GM21381 (cell line): ENCODE measurements at regions not wholly inside any gene's neighbourhood (a gene's known extent, or its start where the extent isn't known, plus 50 kb on each side); places are given as distances from the start of the nearest gene placed in this dataset.

Experiments
- ATAC-seq: cut with Tn5 transposase; IDR thresholded peaks from one replicate; pipeline ENCODE4 v1.9.1; 2021; ENCODE audit warnings: mild to moderate bottlenecking, moderate library complexity; ENCODE audit not compliant: unreplicated experiment

DNA sequence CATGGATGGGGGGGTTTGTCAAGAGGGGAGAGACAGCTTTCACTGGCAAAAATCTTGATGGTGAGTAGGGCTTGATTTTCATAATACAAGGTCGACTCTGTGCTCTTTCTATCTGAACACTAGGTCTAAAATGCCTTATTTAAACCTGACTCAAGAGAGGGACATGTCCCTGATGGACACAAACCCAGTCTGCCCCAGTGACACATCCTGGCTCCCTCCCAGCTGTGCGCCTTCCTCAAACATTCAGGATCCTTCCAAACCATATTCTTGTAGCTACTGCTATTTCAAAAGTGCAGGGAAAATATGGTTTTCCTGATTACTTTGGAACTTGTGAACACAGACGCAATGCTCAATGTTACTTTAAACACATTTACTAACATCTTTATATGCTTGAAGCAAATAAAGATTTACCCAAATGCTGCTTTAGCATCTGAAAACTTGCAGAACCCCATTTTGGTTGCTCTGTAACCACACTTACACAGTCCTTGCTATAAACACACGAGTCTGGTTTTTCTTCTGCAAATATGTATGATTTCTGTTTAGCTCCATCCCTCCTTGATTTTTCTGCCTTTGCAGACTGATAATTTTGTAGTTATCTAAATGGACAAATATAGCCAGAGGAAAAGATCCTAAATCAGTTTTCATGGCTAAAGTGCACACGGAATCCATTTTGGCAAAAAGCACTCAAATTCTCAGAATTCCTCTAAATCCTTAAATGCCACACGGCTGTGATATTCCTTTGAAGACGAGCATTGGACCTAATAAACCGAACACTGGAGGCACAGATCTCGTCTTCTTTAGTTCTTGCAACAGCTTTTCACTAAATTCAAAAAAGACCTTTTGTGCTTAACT is 499.9 kb upstream of the ZFHX3 start:
- ATAC-seq = no peak

DNA sequence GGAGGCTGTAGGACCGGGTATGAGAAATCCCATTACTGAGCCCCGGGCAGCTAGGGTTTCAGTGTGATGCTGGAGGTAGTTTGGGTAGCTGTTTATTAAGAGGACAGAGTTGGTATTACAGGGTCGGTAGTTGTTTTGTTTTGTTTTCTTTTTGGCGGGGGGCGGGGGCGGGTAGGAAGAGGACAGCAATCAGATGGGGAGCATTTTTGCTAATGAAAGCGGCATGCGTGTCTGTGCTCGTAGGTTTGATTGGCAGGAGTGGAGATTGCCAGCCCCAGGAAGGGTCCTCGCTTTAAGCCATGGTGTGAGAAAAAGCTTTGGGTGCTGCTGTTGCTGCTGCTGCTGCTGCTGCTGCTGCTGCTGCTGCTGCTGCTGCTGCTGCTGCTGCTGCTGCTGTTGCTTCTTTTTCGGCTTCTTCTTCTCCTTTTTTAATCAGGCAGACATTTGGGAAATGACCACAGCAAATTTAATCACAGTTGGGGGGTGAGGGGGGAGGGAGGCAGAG is 498.5 kb upstream of the ZFHX3 start:
- ATAC-seq = no peak

- no peak for ATAC-seq
Measured at GRCh38 chr16:73545755-73546154, 497.8 kb upstream of the ZFHX3 start.

- no peak for ATAC-seq
Measured at GRCh38 chr16:73545290-73545689, 497.4 kb upstream of the ZFHX3 start.

DNA sequence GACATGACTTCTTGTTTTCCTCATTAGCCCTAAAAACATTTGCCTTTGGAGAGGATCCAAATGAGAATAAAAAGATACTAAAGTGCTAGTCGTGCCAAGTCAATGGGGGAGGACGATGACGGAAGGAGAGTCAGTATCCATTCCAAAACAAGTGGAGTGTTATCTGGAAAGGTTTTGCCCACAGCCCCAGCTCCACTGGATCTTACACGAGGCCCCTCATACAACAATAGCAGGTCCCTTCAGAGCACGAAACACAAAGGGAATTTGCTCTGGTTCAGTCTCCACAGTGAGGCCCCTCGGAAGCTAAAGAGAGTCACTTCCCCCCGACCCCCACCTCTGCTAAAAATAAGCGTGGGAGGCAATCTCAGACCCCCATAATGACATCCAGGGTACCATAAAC is 496.9 kb upstream of the ZFHX3 start:
- ATAC-seq = no peak

DNA sequence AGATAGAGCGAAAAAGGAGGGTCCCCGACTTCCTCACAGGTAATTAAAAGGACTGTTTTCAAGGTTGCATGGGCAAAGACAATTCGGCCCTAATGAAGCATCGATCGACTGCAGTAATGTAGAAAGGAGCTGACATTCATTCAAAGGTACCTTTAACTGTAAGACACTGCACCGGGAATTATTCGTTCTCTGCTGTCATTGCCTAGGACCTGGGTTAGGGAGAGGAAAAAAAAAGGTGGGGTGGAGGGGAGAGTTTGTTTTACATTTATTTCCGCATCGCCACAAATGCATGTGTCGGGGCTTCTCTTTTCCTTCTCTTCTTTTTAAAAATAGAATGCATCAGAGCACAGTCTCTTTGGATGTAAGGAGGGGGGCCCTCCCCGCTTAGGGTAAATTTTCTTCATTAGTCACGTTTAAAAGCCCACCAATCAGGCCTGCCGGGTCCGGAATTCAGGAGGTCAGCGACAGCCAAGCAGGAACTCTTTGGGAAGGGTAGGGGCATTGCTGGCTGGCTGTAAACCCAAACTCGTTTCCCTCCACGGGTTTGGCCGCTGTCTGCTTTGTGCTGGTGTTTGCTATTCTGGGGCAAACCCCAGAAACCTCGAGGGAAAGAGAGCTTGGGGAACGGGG is 496.2 kb upstream of the ZFHX3 start:
- ATAC-seq = no peak

GRCh38 chr16:73543331-73543969 is 495.5 kb upstream of the ZFHX3 start:
- ATAC-seq = no peak

DNA sequence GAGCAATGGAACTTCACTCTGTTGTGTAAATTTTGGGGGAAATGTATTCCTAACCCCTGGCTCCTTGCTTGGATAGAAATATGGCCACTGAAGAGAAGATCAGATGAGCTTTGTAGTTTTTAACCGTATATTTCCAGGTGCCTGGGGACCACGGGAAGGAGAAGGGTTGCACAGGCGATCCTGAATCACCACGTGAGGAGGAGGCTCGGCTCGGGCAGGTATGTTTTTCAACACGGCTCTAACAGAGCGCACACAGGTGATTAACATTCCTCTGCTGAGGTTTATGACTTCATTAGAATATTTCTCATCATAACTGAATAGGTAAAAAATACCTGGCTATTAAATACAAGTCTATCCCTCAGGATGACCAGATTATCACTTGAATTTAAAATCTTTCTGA is 495.0 kb upstream of the ZFHX3 start:
- no peak for ATAC-seq

- ATAC-seq = no peak
Measured at GRCh38 chr16:73537921-73538320, 490.0 kb upstream of the ZFHX3 start.

DNA sequence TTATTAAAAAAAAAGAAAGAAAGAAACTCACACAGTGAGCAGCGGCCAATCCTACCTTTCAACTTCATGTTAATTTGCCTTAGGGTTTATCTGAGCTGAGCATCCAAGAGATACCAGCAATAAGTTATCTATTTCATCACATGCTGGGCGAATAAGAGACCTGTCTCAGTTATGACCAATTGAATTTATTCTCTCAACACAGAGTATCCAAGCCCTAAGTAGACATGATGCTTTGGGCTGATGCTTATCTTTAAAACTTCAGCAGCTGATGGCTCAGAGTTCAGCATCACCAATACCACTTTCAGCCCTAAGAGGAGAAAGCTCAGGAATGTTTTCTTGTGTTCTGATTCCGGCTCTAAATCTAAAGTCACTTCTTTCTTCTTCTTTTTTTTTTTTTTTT is 489.0 kb upstream of the ZFHX3 start:
- no peak for ATAC-seq

DNA sequence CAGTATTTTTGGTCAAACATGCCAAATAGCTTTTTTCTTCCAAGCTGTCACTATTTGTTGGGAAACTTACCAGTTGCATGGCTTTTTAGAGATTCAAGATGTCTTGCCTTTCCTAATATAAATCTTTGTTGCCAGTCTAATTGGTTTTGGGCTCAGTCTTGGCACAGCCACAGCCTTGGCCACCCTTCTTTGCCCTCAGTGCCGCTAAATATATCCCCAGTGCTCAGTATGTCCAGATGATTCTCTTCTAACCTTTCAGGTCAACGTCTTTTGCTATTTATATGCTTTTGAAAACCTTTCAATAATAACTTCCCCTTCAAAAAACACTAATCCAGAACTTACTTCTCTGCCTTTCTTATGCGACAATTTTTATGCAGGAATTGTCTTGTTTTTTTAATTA is 483.1 kb upstream of the ZFHX3 start:
- ATAC-seq = no peak

DNA sequence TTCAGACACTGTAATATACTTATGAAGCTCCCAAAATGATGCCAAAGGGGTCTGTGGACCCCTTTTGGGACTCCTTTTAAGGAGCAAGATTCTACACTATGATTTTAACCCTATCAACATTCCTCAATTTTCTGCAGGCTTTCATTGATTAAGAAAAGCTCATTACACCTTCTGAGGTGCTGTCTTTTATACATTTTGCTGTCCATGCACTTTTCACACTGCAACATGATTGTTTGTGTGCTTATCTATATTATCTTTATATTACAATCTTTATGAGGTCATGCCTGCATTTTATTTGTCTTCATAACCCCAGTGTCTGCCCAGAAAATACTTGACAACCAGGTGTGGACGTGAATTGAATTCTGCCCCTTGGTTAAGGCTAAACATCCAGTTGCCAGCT is 482.6 kb upstream of the ZFHX3 start:
- no peak for ATAC-seq

DNA sequence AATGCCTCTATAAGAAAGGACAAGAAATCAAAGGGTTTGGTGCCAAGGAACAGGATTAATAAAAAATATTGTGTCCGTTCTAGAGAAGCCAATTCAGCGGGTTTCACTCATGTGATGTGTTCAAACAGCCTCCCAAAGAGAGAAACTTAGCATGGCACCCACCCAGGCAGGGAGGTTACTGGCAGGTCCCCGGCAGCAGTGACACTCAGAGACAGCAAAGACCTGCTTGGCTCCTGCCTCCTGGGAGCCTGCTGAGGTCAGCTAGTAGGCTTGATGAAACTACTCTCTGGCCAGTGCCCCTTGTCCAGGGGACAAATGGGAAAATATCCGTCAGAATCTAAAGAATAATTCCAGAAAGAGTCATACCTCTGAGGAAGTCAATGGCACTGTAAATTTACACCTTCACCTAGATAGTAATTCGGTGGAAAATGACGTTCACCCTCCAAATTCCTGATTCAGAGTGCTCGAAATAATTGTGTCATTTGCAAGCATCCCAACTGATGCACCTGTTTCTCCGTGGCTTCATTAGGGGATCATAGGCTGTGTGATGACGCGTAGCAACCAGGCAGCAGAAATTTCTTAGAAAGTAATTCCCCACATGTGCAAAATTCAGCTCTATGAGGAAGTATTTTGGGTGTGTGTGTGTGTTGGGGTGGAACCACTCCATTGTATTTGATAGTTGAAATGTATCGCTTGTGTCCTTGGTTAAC is 481.5 kb upstream of the ZFHX3 start:
- ATAC-seq = no peak

- no peak for ATAC-seq
Measured at GRCh38 chr16:73527187-73527586, 479.3 kb upstream of the ZFHX3 start.

- ATAC-seq = no peak
Measured at GRCh38 chr16:73526011-73526804, 478.3 kb upstream of the ZFHX3 start.

GRCh38 chr16:73523209-73523608 is 475.3 kb upstream of the ZFHX3 start:
- ATAC-seq = no peak

DNA sequence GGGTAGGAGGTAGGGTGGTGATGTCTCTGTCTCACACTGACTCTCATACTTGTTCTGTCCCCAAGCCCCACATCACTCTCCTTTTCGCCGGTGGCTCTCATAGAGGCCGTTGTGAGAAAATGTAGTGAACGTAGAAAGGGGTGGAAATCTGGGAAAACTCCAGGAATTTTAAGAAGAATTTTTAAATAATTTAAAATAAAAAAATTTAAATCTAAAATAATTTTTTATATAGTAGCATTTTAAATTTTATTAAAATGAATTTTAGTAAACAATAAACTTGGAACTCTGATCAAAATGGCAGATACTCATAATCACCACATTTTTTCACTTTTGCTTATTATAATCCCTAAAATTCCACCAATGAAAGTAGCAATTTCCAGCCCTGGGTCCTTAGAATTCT is 473.6 kb upstream of the ZFHX3 start:
- no peak for ATAC-seq

DNA sequence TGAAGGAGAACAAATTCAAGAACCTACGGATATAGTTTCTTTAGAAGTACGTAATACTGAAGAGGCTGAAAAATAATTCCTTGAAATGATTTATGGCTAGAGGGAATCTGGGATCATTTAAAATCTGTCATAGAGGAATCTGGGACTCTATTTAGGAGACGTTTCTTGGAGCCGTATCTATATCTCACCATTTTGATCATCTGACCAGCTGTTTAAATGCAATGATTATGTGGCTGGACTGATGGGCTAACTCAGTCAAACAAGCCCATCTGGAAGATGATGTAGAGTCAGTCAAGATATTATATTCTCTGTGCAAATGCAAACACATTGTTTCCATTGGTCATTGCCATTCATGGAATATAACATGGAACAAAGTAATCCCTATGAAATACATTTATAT is 467.7 kb upstream of the ZFHX3 start:
- no peak for ATAC-seq

- no peak for ATAC-seq
Measured at GRCh38 chr16:73510852-73511251, 462.9 kb upstream of the ZFHX3 start.

DNA sequence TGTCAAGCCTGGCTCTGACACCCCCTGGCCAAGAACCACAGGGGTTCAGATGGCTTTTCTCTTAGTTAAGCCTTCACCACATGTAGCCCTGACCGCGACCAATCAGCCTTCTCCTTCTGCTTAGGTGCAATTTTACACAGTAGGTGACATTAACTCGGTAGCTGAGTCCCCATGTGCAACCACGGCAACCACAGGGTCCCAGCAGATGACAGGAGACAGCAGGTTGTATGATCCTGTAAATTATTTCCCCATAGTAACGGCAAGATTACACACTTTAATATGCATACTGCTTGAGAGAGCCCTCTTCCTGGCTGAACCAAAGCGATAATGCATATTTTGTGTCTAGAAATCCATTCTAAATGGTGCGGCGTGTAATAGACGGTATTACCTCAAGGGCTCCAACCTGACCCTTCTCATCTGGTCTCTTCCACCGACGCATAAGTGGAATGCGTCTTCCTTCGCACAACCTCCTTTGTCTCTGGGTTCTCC is 458.7 kb upstream of the ZFHX3 start:
- no peak for ATAC-seq
